ENCODE measurements at regions not wholly inside any gene's neighbourhood (a gene's known extent, or its start where the extent isn't known, plus 50 kb on each side); places are given as distances from the start of the nearest gene placed in this dataset.

DNA sequence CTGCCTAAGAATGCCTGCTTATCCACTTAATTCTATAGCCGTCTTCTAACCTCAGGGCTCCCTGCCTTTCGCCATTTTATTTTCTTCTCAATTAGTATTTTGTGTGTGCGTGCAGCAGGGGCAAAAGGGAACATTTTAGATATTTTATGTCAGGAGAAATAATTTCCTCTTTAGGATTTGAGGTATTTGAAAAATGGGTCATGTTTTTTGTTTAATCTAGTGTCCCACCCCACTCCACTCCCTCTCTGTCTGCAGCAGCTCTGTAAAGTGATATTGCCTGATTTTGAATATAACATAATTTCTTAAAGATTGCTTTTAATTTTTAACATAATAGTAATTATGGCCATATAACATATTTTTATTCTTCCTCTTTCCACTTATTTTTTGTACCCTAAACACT lies 593.2 kb upstream of the DPPA4 start:
- CTCF ChIA-PET: interaction anchor here (0.6 kb wide), 1 partner anchor 1619 kb away, joined by 3 read pairs; no protein-coding TSS in a partner anchor
- Mint-ChIP-seq H3K4me1 (no peaks in the 10 kb centered on the region), H3K4me3 (no peak overlapping the region)

More for the DNA sequence above, 593.2 kb upstream of the DPPA4 start:
- DNase-seq (ENCODE audit: low spot score): no peak
- Mint-ChIP-seq H3K27me3 (ENCODE audit: low read depth) (no peaks in the 10 kb centered on the region), H3K9me3 (no peaks in the 10 kb centered on the region), H3K36me3 (no peaks in the 10 kb centered on the region), H3K27ac (no peak overlapping the region)
- TF ChIP-seq FOXP1 (CRISPR knock-in tag; IDR thresholded peaks at IDR 0.05; ENCODE audit: borderline replicate concordance) (no peak), OVOL2 (CRISPR knock-in tag; IDR thresholded peaks at IDR 0.05; ENCODE audit: borderline replicate concordance) (no peak), ZSCAN18 (CRISPR knock-in tag; IDR thresholded peaks at IDR 0.05) (no peak), E2F4 (CRISPR knock-in tag; IDR thresholded peaks at IDR 0.05; ENCODE audit: borderline replicate concordance, low read depth) (no peak), NR3C1 (CRISPR knock-in tag; conservative IDR thresholded peaks at IDR 0.05; ENCODE audit: low read depth) (no peak), NR2C2 (CRISPR knock-in tag; IDR thresholded peaks at IDR 0.05) (no peak), MXD4 (CRISPR knock-in tag; IDR thresholded peaks at IDR 0.05; ENCODE audit: borderline replicate concordance) (no peak), E2F5 (CRISPR knock-in tag; IDR thresholded peaks at IDR 0.05) (no peak), ATF2 (CRISPR knock-in tag; IDR thresholded peaks at IDR 0.05; ENCODE audit: borderline replicate concordance, low read depth) (no peak), NFE2L1 (CRISPR knock-in tag; IDR thresholded peaks at IDR 0.05) (no peak), GRHL2 (CRISPR knock-in tag; IDR thresholded peaks at IDR 0.05; ENCODE audit: insufficient replicate concordance, severe bottlenecking) (no peak), USF2 (CRISPR knock-in tag; IDR thresholded peaks at IDR 0.05) (no peak), GTF2I (CRISPR knock-in tag; conservative IDR thresholded peaks at IDR 0.05) (no peak), STAT6 (CRISPR knock-in tag; conservative IDR thresholded peaks at IDR 0.05; ENCODE audit: low read depth) (no peak), FOXJ3 (CRISPR knock-in tag; IDR thresholded peaks at IDR 0.05; ENCODE audit: borderline replicate concordance) (no peak)
- TF ChIP-seq, protein P1, sequence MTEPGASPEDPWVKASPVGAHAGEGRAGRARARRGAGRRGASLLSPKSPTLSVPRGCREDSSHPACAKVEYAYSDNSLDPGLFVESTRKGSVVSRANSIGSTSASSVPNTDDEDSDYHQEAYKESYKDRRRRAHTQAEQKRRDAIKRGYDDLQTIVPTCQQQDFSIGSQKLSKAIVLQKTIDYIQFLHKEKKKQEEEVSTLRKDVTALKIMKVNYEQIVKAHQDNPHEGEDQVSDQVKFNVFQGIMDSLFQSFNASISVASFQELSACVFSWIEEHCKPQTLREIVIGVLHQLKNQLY (CRISPR knock-in tag; IDR thresholded peaks at IDR 0.05): no peak
- TF ChIP-seq, protein P2, sequence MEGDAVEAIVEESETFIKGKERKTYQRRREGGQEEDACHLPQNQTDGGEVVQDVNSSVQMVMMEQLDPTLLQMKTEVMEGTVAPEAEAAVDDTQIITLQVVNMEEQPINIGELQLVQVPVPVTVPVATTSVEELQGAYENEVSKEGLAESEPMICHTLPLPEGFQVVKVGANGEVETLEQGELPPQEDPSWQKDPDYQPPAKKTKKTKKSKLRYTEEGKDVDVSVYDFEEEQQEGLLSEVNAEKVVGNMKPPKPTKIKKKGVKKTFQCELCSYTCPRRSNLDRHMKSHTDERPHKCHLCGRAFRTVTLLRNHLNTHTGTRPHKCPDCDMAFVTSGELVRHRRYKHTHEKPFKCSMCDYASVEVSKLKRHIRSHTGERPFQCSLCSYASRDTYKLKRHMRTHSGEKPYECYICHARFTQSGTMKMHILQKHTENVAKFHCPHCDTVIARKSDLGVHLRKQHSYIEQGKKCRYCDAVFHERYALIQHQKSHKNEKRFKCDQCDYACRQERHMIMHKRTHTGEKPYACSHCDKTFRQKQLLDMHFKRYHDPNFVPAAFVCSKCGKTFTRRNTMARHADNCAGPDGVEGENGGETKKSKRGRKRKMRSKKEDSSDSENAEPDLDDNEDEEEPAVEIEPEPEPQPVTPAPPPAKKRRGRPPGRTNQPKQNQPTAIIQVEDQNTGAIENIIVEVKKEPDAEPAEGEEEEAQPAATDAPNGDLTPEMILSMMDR (IDR thresholded peaks at IDR 0.05): no peak
- POLR2A ChIA-PET: no interaction called here
- ATAC-seq: no peak

All from WTC11 (cell line).